Spleen (tissue), 11 donors: ENCODE measurements at regions not wholly inside any gene's neighbourhood (a gene's known extent, or its start where the extent isn't known, plus 50 kb on each side); places are given as distances from the start of the nearest gene placed in this dataset.

Source experiments
- DNase-seq: peaks from one replicate; pipeline ENCODE4 v3.0.0-alpha.2; 2020
- H3K27ac ChIP-seq, 8 donors: fragments of 200-600 bp; sonication (generic) in 7 of 8; 1 replicate in 4 of 8; 2 replicates in 4 of 8; pipeline versions ENCODE4 v1.5.0 to v1.8.0; 2016 to 2021; ENCODE audit warnings: inconsistent platforms in 4 of 8, mild to moderate bottlenecking in 4 of 8, moderate library complexity in 1 of 8
- H3K27me3 ChIP-seq, 7 donors: fragments of 200-600 bp; sonication (generic) in 6 of 7; replicated peaks in 1 of 7; 1 replicate in 4 of 7; 2 replicates in 3 of 7; pipeline versions ENCODE4 v1.5.0 to v1.8.0; 2016 to 2021; ENCODE audit warnings: inconsistent platforms in 3 of 7, mild to moderate bottlenecking in 1 of 7
- H3K36me3 ChIP-seq, 6 donors: fragments of 200-600 bp; sonication (generic) in 5 of 6; 1 replicate in 4 of 6; 2 replicates in 2 of 6; pipeline versions ENCODE4 v1.5.0 to v1.8.0; 2016 to 2021; ENCODE audit warnings: inconsistent platforms in 2 of 6
- H3K4me1 ChIP-seq, 6 donors: fragments of 200-600 bp; sonication (generic) in 5 of 6; 1 replicate in 3 of 6; 2 replicates in 3 of 6; pipeline versions ENCODE4 v1.5.0 to v1.8.0; 2016 to 2021; ENCODE audit warnings: inconsistent platforms in 3 of 6
- H3K4me3 ChIP-seq, 8 donors: fragments of 200-600 bp; sonication (generic) in 7 of 8; 1 replicate in 4 of 8; 2 replicates in 4 of 8; pipeline versions ENCODE4 v1.5.0 to v1.8.0; 2016 to 2021; ENCODE audit warnings: inconsistent platforms in 4 of 8, mild to moderate bottlenecking in 4 of 8, moderate library complexity in 2 of 8
- H3K9me3 ChIP-seq, 8 donors: fragments of 200-600 bp; sonication (generic) in 7 of 8; 1 replicate in 4 of 8; 2 replicates in 4 of 8; pipeline versions ENCODE4 v1.5.0 to v1.8.0; 2016 to 2021; ENCODE audit warnings: inconsistent platforms in 4 of 8
- POLR2A ChIP-seq, 3 donors: fragments of 450-650 bp; IDR thresholded peaks; one replicate each; pipeline ENCODE4 v1.5.1; 2017; ENCODE audit warnings: antibody characterized with exemption in 3 of 3, mild to moderate bottlenecking in 1 of 3
- POLR2AphosphoS5 ChIP-seq, 3 donors: sonication (generic); formaldehyde crosslinking; IDR thresholded peaks; one replicate each; pipeline ENCODE4 v1.5.1; 2017; ENCODE audit warnings: antibody characterized with exemption in 3 of 3
- WGBS, 5 donors: extraction: QIAGEN DNeasy Blood & Tissue Kit in 3 of 5; methylation state at CpG; one replicate each; pipeline versions ENCODE4 v1.1.5 to v1.1.7; 2013 to 2018; 5-methylcytosine and 5-hydroxymethylcytosine counted together
- intact Hi-C: fragments of 100-400 bp; cut with DNase I; formaldehyde crosslinking; loops from one replicate; pipeline ENCODE4 v1.15.0; 2023; ENCODE audit warnings: low total_unique reads
- TF ChIP-seq, protein P1 (sequence below), 11 experiments: fragments of 200-600 bp in 7 of 11; fragments of 450-650 bp in 4 of 11; sonication (generic) in 4 of 11; IDR thresholded peaks in 8 of 11; conservative IDR thresholded peaks in 3 of 11; 1 replicate in 7 of 11; 2 replicates in 4 of 11; pipeline versions ENCODE4 v1.4.0 to v1.8.0; 2016 to 2021; ENCODE audit warnings: antibody characterized with exemption in 11 of 11, inconsistent platforms in 4 of 11, mild to moderate bottlenecking in 1 of 11
- donor health status: healthy with polysubstance abuse.
- donor health status: DM: no; HTN: no; CAD: no; lungs with moderate emphysema.
- donor health status: DM: no; HTN: no; CAD: no.
- donor health status: Bipolar disorder and iron deficiency.
- donor health status: healthy.
- donor health status: DM: no; HTN: no; CAD: no.
- donor health status: DM: yes; HTN: yes; CAD: no.

DNA sequence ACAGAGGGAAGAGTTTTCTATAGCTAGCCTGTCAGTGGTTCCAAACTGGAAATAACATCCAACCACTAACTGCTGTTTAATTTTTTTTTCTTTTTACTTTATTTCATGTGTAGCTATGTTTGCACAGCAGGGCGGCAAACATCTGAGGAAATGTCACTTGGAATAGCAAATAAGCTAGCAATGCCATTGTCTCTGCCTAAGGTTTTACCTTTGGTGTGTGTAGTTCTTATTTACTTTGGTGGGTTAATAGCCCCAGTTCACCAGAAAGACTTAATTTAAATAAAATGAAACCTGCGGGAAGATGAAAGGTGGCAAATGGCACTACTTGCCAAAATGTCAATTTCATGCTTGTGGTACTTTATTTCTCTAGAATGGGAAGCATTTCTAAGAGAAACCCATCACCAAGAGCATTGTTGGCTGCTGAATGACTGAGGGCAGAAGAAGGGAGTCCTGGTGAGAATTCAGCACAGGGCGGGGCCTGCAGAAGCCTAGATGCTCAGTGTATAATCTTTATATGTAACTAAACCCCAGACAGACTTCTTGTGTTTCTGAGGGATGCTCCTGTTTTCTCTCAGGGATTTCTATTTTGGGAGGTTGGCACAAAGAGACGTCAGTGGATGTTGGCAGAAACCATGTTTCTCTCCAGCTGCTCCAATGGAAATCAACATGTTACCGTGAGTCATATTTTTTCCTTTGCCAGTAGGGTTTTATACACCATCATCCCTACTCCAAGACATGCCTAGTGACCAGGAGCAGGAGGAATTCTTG is 300.4 kb upstream of the NT5C1B start:
- intact Hi-C loops: no loop called here
- WGBS, 5 donors: 69 to 93% (median 81%) methylated on average over 5 of the region's 5 CpGs

DNA sequence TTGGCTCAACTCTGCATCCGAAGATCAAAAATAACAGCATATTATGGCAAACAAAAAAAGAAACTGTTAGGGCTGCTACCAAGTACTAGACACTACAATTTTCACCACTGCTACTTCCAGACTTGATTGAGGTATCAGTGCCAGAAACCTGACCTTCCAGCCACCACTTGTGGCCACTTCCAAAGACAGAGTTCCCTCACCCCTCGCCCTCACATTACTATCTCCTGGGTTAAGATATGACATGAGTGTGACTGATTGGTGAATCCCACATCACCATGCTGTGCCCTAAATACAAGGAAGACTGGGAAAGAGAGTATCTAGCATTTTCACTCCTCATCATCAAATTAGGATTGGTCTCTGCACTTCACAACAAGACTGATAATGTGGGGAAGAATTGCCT is 296.1 kb upstream of the NT5C1B start:
- no peak overlapping the region for H3K27ac ChIP-seq
- H3K27me3 ChIP-seq: no peaks in the 10 kb centered on the region
- H3K4me1 ChIP-seq: no peaks in the 10 kb centered on the region
- WGBS, 5 donors: 49 to 88% (median 71%) methylated on average over 2 of the region's 2 CpGs
- no peaks in the 10 kb centered on the region for H3K36me3 ChIP-seq
- H3K9me3 ChIP-seq: no peaks in the 10 kb centered on the region
- intact Hi-C loops: no loop called here
- no peak for DNase-seq
- H3K4me3 ChIP-seq: no peak overlapping the region
- TF ChIP-seq POLR2A (IDR thresholded peaks at IDR 0.05) (no peak), POLR2AphosphoS5 (IDR thresholded peaks at IDR 0.05) (no peak)
- TF ChIP-seq, protein P1, sequence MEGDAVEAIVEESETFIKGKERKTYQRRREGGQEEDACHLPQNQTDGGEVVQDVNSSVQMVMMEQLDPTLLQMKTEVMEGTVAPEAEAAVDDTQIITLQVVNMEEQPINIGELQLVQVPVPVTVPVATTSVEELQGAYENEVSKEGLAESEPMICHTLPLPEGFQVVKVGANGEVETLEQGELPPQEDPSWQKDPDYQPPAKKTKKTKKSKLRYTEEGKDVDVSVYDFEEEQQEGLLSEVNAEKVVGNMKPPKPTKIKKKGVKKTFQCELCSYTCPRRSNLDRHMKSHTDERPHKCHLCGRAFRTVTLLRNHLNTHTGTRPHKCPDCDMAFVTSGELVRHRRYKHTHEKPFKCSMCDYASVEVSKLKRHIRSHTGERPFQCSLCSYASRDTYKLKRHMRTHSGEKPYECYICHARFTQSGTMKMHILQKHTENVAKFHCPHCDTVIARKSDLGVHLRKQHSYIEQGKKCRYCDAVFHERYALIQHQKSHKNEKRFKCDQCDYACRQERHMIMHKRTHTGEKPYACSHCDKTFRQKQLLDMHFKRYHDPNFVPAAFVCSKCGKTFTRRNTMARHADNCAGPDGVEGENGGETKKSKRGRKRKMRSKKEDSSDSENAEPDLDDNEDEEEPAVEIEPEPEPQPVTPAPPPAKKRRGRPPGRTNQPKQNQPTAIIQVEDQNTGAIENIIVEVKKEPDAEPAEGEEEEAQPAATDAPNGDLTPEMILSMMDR (IDR thresholded peaks at IDR 0.05 in 8 of 11, conservative IDR thresholded peaks at IDR 0.05 in 3 of 11): no peak

More for the DNA sequence above, 300.4 kb upstream of the NT5C1B start:
- TF ChIP-seq, protein P1 (IDR thresholded peaks at IDR 0.05 in 8 of 11, conservative IDR thresholded peaks at IDR 0.05 in 3 of 11): no peak
- TF ChIP-seq POLR2A (IDR thresholded peaks at IDR 0.05) (no peak), POLR2AphosphoS5 (IDR thresholded peaks at IDR 0.05) (no peak)
- DNase-seq: no peak
- H3K36me3 ChIP-seq: no peaks in the 10 kb centered on the region
- H3K27me3 ChIP-seq: no peaks in the 10 kb centered on the region
- no peak overlapping the region for H3K4me3 ChIP-seq
- no peaks in the 10 kb centered on the region for H3K9me3 ChIP-seq
- no peak overlapping the region for H3K27ac ChIP-seq
- no peaks in the 10 kb centered on the region for H3K4me1 ChIP-seq

DNA sequence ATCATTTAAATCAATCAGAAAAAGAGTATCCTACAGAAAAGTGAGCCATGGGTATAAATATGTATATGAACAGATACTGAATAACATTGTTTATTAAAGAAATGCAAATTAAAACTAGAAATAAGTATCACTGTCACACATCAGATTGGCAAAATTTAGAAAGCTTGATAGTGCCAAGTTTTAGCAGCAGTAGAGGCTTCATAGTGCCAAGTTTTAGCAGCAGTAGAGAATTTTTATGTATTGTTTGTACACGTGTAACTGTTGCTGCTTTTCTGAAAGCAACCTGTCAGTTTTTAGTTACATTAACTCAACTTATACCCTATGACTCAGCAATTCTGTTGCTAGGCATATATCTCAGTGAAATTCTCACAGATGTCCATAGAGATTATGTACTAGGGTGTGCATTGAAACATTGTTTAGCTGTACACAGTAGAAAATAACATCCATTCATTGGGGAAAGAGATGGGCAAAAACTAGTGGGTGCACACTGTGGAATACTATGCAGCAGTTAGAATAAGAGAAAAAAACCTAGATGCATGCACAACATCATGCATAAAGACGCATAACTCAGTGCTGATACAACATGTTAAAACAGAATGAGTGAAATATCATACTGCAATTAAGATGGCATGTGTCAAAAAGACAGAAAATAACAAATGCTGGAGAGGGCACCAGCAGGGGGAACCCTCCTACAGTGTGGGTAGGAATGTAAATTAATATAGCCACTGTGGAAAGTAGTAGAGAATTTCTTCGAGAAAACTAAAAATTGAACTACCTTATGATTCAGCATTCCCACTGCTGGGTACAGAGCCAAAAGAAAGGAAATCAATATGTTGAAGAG is 294.5 kb upstream of the NT5C1B start:
- TF ChIP-seq, protein P1 (IDR thresholded peaks at IDR 0.05 in 8 of 11, conservative IDR thresholded peaks at IDR 0.05 in 3 of 11): peak in 2 of 11 experiments; percentile 16
- no peak for TF ChIP-seq POLR2A (IDR thresholded peaks at IDR 0.05)
- Histone ChIP-seq H3K4me1 (no peaks in the 10 kb centered on the region), H3K27ac (no peak overlapping the region), H3K9me3 (no peaks in the 10 kb centered on the region), H3K27me3 (no peaks in the 10 kb centered on the region), H3K36me3 (no peaks in the 10 kb centered on the region), H3K4me3 (no peak overlapping the region)
- intact Hi-C loops: no loop called here
- WGBS, 5 donors: 59 to 75% (median 69%) methylated on average over 3 of the region's 3 CpGs
- DNase-seq: no peak

DNA sequence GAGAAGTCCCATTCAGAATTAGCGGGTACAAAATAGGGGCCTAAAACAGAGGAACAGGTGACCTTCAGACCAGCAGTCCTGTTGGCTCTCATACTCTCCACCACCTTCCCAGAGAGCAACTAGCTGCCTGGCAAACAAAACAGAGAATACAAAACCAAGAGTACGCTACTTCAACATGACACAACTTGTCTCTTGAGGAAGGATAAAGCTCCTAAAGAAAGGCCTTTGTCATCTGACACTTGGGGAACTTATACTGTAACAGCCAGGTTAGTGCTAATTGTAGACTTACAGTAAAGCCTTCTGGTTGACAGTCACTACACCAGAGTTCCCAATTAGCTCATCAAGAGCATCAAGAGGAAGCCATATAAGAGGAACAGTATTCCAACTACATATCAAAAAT is 282.1 kb upstream of the NT5C1B start:
- Histone ChIP-seq H3K4me1 (no peaks in the 10 kb centered on the region), H3K4me3 (no peak overlapping the region), H3K9me3 (peaks cover 0 to 4% (median 0%) of the 10 kb centered on the region in 8 donors), H3K27me3 (no peaks in the 10 kb centered on the region), H3K27ac (no peak overlapping the region), H3K36me3 (no peaks in the 10 kb centered on the region)
- no peak for TF ChIP-seq POLR2AphosphoS5 (IDR thresholded peaks at IDR 0.05)
- TF ChIP-seq, protein P1 (IDR thresholded peaks at IDR 0.05 in 8 of 11, conservative IDR thresholded peaks at IDR 0.05 in 3 of 11): no peak
- TF ChIP-seq POLR2A (IDR thresholded peaks at IDR 0.05): no peak
- no peak for DNase-seq
- intact Hi-C loops: no loop called here
- WGBS, 5 donors: 89 to 95% (median 92%) methylated on average over 2 of the region's 2 CpGs
